K562 (cell line): ENCODE measurements at regions not wholly inside any gene's neighbourhood (a gene's known extent, or its start where the extent isn't known, plus 50 kb on each side); places are given as distances from the start of the nearest gene placed in this dataset.

ENCODE experiments used
- ATAC-seq: fragments of 200-7000 bp; cut with Tn5 transposase; 3 replicates; pipeline ENCODE4 v1.9.1; 2020; ENCODE audit warnings: moderate library complexity
- BruUV-seq: library from RNA; stranded (reverse); fragments of 400-500 nt; replicated peaks from 2 replicates; lab custom pipeline; 2021; lab: Mats Ljungman, UMichigan
- CTCF ChIA-PET: fragments of 300-600 bp; formaldehyde crosslinking; extraction: SDS; loops from one replicate; lab custom pipeline; 2021; ENCODE audit warnings: low intra/inter-chr PET ratio; lab: Yijun Ruan, JAX
- POLR2A ChIA-PET: fragments of 300-600, 350-650 bp; sonication (Branson Sonifier 250); formaldehyde crosslinking; extraction: SDS; loops from one replicate; lab custom pipeline; 2021; ENCODE audit warnings: antibody characterized with exemption, inconsistent platforms; lab: Yijun Ruan, JAX
- DNase-seq, 4 experiments: peaks; one replicate each; pipeline versions ENCODE4 v3.0.0 to v3.0.0-alpha.2; 2011 to 2018; ENCODE audit warnings: low spot score in 3 of 4, mixed read lengths in 3 of 4; ENCODE audit errors: extremely low read depth in 1 of 4
- FAIRE-seq: peaks from 2 replicates; lab custom pipeline; 2011; peaks lifted over from hg19 to GRCh38; lab: Jason Lieb, UNC
- H2AFZ ChIP-seq: 2 replicates; pipeline ENCODE4 v1.6.0; 2011; ENCODE audit warnings: low read depth, low read length, control low read depth, inconsistent platforms
- H3K27ac ChIP-seq: fragments of 200-600 bp; 3 replicates; pipeline ENCODE4 v1.8.0; 2011; ENCODE audit warnings: low read depth, mild to moderate bottlenecking, control low read depth, inconsistent platforms, low read length, moderate library complexity, mixed read lengths; ENCODE audit errors: extremely low read depth
- H3K27me3 ChIP-seq, 2 experiments: fragments of 300-600 bp in 1 of 2; 2 replicates in 1 of 2; 3 replicates in 1 of 2; pipeline versions ENCODE4 v1.6.0 to v1.8.0; 2011; ENCODE audit warnings: inconsistent platforms in 2 of 2, low read length in 2 of 2, mild to moderate bottlenecking in 1 of 2, mixed read lengths in 1 of 2, moderate library complexity in 1 of 2; ENCODE audit not compliant: control insufficient read depth in 2 of 2, insufficient read depth in 2 of 2
- H3K36me3 ChIP-seq: fragments of 300-600 bp; 3 replicates; pipeline ENCODE4 v1.8.0; 2011; ENCODE audit warnings: mild to moderate bottlenecking, low read length, inconsistent platforms; ENCODE audit not compliant: control insufficient read depth, insufficient read depth
- H3K4me1 ChIP-seq, 2 experiments: fragments of 200-600 bp in 1 of 2; replicated peaks in 1 of 2; 2 replicates in 1 of 2; 3 replicates in 1 of 2; pipeline versions ENCODE4 v1.5.1 to v1.8.0; 2011; ENCODE audit warnings: inconsistent platforms in 2 of 2, low read length in 2 of 2, mild to moderate bottlenecking in 1 of 2, mixed read lengths in 1 of 2, moderate library complexity in 1 of 2; ENCODE audit not compliant: control insufficient read depth in 2 of 2, insufficient read depth in 2 of 2
- H3K4me2 ChIP-seq: 2 replicates; pipeline ENCODE4 v1.6.1; 2011; ENCODE audit warnings: low read length, control low read depth, inconsistent platforms, mixed read lengths; ENCODE audit not compliant: insufficient read depth
- H3K4me3 ChIP-seq: fragments of 200-600 bp; sonication (generic), shearing (Covaris generic); 2 replicates; pipeline ENCODE4 v1.5.1; 2016; ENCODE audit warnings: control low read depth, inconsistent platforms
- H3K79me2 ChIP-seq: fragments of 200-600 bp; 3 replicates; pipeline ENCODE4 v1.8.0; 2011; ENCODE audit warnings: low read length, inconsistent platforms; ENCODE audit not compliant: control insufficient read depth, insufficient read depth
- H3K9ac ChIP-seq, 2 experiments: 2 replicates each; pipeline versions ENCODE4 v1.6.0 to v1.6.1; 2011; ENCODE audit warnings: low read depth in 2 of 2, low read length in 2 of 2, control low read depth in 1 of 2, inconsistent platforms in 1 of 2, mild to moderate bottlenecking in 1 of 2, mixed read lengths in 1 of 2; ENCODE audit not compliant: insufficient read depth in 1 of 2
- H3K9me1 ChIP-seq: one replicate; pipeline ENCODE4 v1.6.0; 2011; ENCODE audit warnings: inconsistent platforms, mild to moderate bottlenecking, low read length, moderate library complexity; ENCODE audit not compliant: control insufficient read depth, insufficient read depth
- H3K9me3 ChIP-seq: replicated peaks from 2 replicates; pipeline ENCODE4 v1.5.1; 2011; ENCODE audit warnings: low read depth, low read length, inconsistent platforms; ENCODE audit not compliant: control insufficient read depth, insufficient read depth
- H4K20me1 ChIP-seq: replicated peaks from 2 replicates; pipeline ENCODE4 v1.6.1; 2011; ENCODE audit warnings: low read length, inconsistent platforms, mixed read lengths; ENCODE audit not compliant: control insufficient read depth, insufficient read depth
- NBN ChIP-seq: fragments of 450-650 bp; IDR thresholded peaks from 2 replicates; pipeline ENCODE4 v1.6.1; 2016; ENCODE audit warnings: low read depth, mild to moderate bottlenecking
- NR1H2 ChIP-seq: sonication (generic); formaldehyde crosslinking; IDR thresholded peaks from 2 replicates; pipeline ENCODE4 v1.4.0; 2020; ENCODE audit warnings: mild to moderate bottlenecking, missing genetic modification reagents
- ZC3H4 ChIP-seq: sonication (generic); formaldehyde crosslinking; IDR thresholded peaks from 2 replicates; pipeline ENCODE4 v1.9.0; 2021; ENCODE audit warnings: missing genetic modification reagents, borderline replicate concordance
- ZNF561 ChIP-seq: fragments of 450-650 bp; formaldehyde crosslinking; conservative IDR thresholded peaks from 2 replicates; pipeline ENCODE4 v1.4.0; 2020; ENCODE audit warnings: mild to moderate bottlenecking, moderate library complexity
- WGBS: fragments of 100-300 bp; shearing (Covaris generic); methylation state at CpG from one replicate; pipeline ENCODE4 v1.1.6; 2016; ENCODE audit warnings: low coverage, mixed read lengths; ENCODE audit not compliant: insufficient coverage; ENCODE audit errors: missing lambda C conversion rate; 5-methylcytosine and 5-hydroxymethylcytosine counted together
- in situ Hi-C: fragments of 300-500 bp; cut with MboI; formaldehyde crosslinking; loops from 4 replicates; pipeline ENCODE4 v1.15.0; 2018; ENCODE audit warnings: inconsistent platforms, mixed read lengths
- intact Hi-C: fragments of 100-400 bp; cut with micrococcal nuclease; formaldehyde crosslinking; loops from 2 replicates; pipeline ENCODE4 v1.14.2; 2022
- TF ChIP-seq, protein P1 (sequence below): fragments of 450-650 bp; formaldehyde crosslinking; conservative IDR thresholded peaks from 2 replicates; pipeline ENCODE4 v1.4.0; 2022; ENCODE audit warnings: mild to moderate bottlenecking, missing genetic modification characterization
- TF ChIP-seq, protein P2 (sequence below): fragments of 150-350 bp; IDR thresholded peaks from 2 replicates; pipeline ENCODE4 v1.6.1; 2014; ENCODE audit warnings: low read depth, mild to moderate bottlenecking, low read length, borderline replicate concordance
- TF ChIP-seq, protein P3 (sequence below), 2 experiments: fragments of 450-650 bp in 1 of 2; sonication (generic) in 1 of 2; formaldehyde crosslinking; conservative IDR thresholded peaks; 2 replicates each; pipeline versions ENCODE4 v1.4.0 to v1.8.1; 2020 to 2022; ENCODE audit warnings: mild to moderate bottlenecking in 1 of 2, missing genetic modification reagents in 1 of 2
- TF ChIP-seq, protein P4 (sequence below), 2 experiments: IDR thresholded peaks; 2 replicates each; pipeline ENCODE4 v1.6.1; 2011; ENCODE audit warnings: borderline replicate concordance in 1 of 2, control low read depth in 1 of 2, low read depth in 1 of 2, low read length in 1 of 2, mild to moderate bottlenecking in 1 of 2, mixed read lengths in 1 of 2, moderate library complexity in 1 of 2; ENCODE audit not compliant: insufficient read depth in 1 of 2, insufficient read length in 1 of 2, poor library complexity in 1 of 2, severe bottlenecking in 1 of 2; ENCODE audit errors: extremely low read depth in 1 of 2
- TF ChIP-seq, protein P5 (sequence below), 2 experiments: fragments of 200-800 bp in 1 of 2; sonication (Bioruptor generic) in 1 of 2; sonication (generic) in 1 of 2; formaldehyde crosslinking in 1 of 2; IDR thresholded peaks in 1 of 2; conservative IDR thresholded peaks in 1 of 2; 2 replicates each; pipeline versions ENCODE4 v1.5.0 to v1.6.1; 2016 to 2020; ENCODE audit warnings: missing compliant biosample characterization in 1 of 2, missing genetic modification characterization in 1 of 2, missing genetic modification reagents in 1 of 2

DNA sequence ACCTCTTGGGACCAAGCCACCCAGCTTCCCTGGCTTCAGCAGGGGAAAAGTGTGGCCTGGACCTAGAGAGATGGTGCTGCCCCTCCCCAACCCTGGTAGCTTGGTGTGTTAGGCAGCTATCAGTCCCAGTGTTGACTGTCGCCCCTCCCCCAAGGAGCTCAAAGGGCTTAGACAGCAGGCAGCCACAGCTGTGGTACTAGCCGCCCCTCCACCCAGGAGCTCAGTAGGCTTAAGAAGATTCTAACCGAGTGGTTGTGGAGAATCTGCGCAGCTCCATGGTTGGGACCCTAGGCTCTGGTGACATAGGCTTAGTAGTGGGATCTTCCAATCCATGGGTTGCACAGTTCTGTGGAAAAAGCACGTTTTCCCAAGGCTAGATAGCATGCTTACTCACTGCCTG is 458.4 kb upstream of the LRRC4C start:
- BruUV-seq: no TSS peak
- POLR2A ChIA-PET: no interaction called here
- no peaks in the 10 kb centered on the region for H3K9me1 ChIP-seq
- no peaks in the 10 kb centered on the region for H3K79me2 ChIP-seq
- TF ChIP-seq NR1H2: no peak
- TF ChIP-seq ZC3H4 (CRISPR knock-in tag): no peak
- TF ChIP-seq, protein P1, sequence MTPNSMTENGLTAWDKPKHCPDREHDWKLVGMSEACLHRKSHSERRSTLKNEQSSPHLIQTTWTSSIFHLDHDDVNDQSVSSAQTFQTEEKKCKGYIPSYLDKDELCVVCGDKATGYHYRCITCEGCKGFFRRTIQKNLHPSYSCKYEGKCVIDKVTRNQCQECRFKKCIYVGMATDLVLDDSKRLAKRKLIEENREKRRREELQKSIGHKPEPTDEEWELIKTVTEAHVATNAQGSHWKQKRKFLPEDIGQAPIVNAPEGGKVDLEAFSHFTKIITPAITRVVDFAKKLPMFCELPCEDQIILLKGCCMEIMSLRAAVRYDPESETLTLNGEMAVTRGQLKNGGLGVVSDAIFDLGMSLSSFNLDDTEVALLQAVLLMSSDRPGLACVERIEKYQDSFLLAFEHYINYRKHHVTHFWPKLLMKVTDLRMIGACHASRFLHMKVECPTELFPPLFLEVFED: no peak
- TF ChIP-seq, protein P2, sequence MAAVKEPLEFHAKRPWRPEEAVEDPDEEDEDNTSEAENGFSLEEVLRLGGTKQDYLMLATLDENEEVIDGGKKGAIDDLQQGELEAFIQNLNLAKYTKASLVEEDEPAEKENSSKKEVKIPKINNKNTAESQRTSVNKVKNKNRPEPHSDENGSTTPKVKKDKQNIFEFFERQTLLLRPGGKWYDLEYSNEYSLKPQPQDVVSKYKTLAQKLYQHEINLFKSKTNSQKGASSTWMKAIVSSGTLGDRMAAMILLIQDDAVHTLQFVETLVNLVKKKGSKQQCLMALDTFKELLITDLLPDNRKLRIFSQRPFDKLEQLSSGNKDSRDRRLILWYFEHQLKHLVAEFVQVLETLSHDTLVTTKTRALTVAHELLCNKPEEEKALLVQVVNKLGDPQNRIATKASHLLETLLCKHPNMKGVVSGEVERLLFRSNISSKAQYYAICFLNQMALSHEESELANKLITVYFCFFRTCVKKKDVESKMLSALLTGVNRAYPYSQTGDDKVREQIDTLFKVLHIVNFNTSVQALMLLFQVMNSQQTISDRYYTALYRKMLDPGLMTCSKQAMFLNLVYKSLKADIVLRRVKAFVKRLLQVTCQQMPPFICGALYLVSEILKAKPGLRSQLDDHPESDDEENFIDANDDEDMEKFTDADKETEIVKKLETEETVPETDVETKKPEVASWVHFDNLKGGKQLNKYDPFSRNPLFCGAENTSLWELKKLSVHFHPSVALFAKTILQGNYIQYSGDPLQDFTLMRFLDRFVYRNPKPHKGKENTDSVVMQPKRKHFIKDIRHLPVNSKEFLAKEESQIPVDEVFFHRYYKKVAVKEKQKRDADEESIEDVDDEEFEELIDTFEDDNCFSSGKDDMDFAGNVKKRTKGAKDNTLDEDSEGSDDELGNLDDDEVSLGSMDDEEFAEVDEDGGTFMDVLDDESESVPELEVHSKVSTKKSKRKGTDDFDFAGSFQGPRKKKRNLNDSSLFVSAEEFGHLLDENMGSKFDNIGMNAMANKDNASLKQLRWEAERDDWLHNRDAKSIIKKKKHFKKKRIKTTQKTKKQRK: no peak
- TF ChIP-seq, protein P3, sequence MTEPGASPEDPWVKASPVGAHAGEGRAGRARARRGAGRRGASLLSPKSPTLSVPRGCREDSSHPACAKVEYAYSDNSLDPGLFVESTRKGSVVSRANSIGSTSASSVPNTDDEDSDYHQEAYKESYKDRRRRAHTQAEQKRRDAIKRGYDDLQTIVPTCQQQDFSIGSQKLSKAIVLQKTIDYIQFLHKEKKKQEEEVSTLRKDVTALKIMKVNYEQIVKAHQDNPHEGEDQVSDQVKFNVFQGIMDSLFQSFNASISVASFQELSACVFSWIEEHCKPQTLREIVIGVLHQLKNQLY (CRISPR knock-in tag; conservative IDR thresholded peaks at IDR 0.05): no peak
- TF ChIP-seq ZNF561: no peak
- TF ChIP-seq, protein P4, sequence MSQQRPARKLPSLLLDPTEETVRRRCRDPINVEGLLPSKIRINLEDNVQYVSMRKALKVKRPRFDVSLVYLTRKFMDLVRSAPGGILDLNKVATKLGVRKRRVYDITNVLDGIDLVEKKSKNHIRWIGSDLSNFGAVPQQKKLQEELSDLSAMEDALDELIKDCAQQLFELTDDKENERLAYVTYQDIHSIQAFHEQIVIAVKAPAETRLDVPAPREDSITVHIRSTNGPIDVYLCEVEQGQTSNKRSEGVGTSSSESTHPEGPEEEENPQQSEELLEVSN (IDR thresholded peaks at IDR 0.05; ENCODE audit: borderline replicate concordance in 1 of 2, extremely low read depth in 1 of 2, insufficient read depth in 1 of 2, insufficient read length in 1 of 2, low read depth in 1 of 2, low read length in 1 of 2, poor library complexity in 1 of 2, severe bottlenecking in 1 of 2): no peak
- TF ChIP-seq, protein P5, sequence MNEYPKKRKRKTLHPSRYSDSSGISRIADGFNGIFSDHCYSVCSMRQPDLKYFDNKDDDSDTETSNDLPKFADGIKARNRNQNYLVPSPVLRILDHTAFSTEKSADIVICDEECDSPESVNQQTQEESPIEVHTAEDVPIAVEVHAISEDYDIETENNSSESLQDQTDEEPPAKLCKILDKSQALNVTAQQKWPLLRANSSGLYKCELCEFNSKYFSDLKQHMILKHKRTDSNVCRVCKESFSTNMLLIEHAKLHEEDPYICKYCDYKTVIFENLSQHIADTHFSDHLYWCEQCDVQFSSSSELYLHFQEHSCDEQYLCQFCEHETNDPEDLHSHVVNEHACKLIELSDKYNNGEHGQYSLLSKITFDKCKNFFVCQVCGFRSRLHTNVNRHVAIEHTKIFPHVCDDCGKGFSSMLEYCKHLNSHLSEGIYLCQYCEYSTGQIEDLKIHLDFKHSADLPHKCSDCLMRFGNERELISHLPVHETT (CRISPR knock-in tag; conservative IDR thresholded peaks at IDR 0.05 in 1 of 2, IDR thresholded peaks at IDR 0.05 in 1 of 2): no peak
- TF ChIP-seq NBN: no peak
- in situ Hi-C loops: no loop called here
- no peaks in the 10 kb centered on the region for H3K27me3 ChIP-seq
- H3K4me2 ChIP-seq: no peak overlapping the region
- CTCF ChIA-PET: no interaction called here
- WGBS: 0% methylated on average over 5 of the region's 5 CpGs
- no peak for ATAC-seq
- H4K20me1 ChIP-seq: no peaks in the 10 kb centered on the region
- H3K36me3 ChIP-seq: no peaks in the 10 kb centered on the region
- DNase-seq: no peak
- H3K4me1 ChIP-seq: no peaks in the 10 kb centered on the region
- H3K27ac ChIP-seq: no peak overlapping the region
- no peak for FAIRE-seq
- H3K4me3 ChIP-seq: no peak overlapping the region
- H2AFZ ChIP-seq: no peak overlapping the region
- intact Hi-C loops: no loop called here
- H3K9ac ChIP-seq: no peak overlapping the region
- H3K9me3 ChIP-seq: no peaks in the 10 kb centered on the region
